ENCODE measurements at regions not wholly inside any gene's neighbourhood (a gene's known extent, or its start where the extent isn't known, plus 50 kb on each side); places are given as distances from the start of the nearest gene placed in this dataset.

- DNase-seq (ENCODE audit: low spot score) = no peak
Measured at GRCh38 chr17:73724341-73724740, 80.1 kb upstream of the SDK2 start.

- DNase-seq (ENCODE audit: low spot score) = no peak
Measured at GRCh38 chr17:73724990-73725389, 80.7 kb upstream of the SDK2 start.

DNA sequence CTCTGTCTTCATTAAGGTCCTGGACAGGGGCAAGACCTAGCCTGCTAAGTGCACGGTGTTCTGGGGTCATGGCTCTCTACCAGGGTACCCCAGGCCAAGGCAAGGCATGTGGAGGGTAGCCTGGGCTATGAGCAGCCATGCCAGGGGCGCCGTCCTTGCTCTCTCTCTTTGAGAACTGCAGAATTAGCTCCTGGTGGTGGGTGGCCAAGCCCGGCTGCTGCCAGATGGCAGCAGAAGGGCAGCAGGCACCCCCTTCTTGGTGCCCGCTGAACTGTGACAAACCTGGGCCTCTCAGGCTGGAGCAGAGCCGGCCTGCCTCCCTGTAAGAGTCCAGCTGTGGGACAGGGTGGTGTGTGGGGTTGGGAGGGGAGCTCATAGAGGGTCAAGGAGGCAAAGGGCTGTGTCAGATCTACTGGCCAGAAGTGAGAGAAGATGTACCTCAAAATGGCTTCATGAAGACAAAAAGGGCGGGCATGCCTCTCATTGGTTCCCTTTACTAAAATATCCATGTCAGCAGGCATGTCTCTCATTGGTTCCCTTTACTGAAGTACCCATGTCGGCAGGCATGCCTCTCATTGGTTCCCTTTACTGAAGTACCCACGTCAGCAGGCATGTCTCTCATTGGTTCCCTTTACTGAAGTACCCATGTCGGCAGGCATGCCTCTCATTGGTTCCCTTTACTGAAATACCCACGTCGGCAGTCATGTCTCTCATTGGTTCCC, 81.7 kb upstream of the SDK2 start:
- DNase-seq (ENCODE audit: low spot score) = no peak

GRCh38 chr17:73727941-73728340, 83.7 kb upstream of the SDK2 start:
- DNase-seq (ENCODE audit: low spot score) = no peak

GRCh38 chr17:73729101-73729500, 84.9 kb upstream of the SDK2 start:
- no peak for DNase-seq (ENCODE audit: low spot score)

- DNase-seq (ENCODE audit: low spot score) = no peak
Measured at GRCh38 chr17:73731733-73732132, 87.5 kb upstream of the SDK2 start.

- DNase-seq (ENCODE audit: low spot score) = no peak
Measured at GRCh38 chr17:73733517-73733916, 89.3 kb upstream of the SDK2 start.

DNA sequence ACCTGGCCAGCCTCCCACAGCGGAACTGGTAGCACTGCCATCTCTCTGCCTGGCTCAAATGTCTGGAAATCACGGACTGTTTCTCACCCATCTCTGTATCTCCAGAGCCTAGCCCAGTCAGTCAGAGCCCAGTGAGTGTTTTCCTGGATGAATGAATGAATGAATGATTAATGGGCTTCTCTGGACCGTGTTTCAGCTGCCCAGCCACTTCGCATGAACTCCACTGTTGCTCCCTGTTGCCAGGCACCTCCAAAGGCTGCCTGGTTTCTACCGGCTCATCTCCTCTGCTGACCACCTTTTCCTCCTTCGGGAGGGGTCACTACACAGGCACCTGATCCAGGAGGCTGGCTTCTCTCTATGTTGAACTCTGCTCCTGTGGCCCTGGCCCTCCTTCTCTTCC, 91.0 kb upstream of the SDK2 start:
- no peak for DNase-seq (ENCODE audit: low spot score)

GRCh38 chr17:73738751-73739575, 94.7 kb upstream of the SDK2 start:
- DNase-seq (ENCODE audit: low spot score) = no peak

DNA sequence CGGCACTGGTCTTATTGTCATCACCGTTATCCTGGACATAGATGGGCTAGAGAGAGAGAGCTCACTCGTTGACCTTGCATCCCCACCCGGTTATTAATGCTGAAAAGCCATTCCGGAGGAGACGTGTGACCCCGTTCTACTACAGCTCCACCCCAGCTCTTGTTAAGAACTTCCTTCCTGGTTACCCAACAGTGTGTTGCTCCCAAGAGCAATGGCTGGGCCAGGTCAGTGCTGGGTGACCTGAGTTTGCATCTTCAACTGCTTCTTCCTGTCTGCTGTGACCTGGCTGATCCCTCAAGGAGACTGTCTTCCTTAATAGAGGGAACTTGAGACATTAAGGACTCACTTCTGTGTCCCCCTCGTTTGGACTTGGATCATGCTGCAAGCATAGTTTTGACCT, 96.1 kb upstream of the SDK2 start:
- no peak for DNase-seq (ENCODE audit: low spot score)

GRCh38 chr17:73742948-73743381, 98.7 kb upstream of the SDK2 start:
- no peak for DNase-seq (ENCODE audit: low spot score)

DNA sequence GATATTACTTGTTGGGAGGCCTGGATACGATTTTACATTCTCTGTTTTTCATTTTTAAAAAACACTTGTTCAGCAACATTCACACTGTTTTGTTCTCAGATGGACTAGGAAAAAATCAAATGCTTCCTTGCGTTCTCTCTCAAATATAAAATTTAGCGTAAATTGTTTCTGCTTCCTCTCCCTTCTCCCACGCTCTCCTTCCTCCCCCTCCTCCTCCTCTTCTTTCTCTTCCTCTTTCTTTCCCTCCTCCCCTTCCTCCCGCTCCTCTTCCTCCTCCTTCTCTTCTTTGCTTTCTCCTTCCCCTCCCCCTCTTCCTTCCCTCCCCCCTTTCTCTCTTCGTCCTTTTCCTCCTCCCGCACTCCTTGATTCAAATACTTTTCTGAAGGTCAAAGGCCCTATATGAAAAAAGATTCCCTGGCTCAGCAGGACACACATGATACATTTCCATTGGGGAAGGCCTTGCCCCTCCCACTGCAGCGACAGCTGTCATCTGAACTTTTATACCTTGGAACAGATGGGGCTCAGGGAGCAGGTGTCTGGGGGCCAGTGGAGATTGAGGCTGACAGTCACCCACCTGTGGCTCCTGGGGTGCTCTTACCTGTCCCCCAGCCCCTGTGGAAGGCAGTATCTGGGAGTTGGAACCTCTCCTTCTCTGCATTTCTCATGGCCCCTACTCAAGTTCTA, 99.4 kb upstream of the SDK2 start:
- no peak for DNase-seq (ENCODE audit: low spot score)

GRCh38 chr17:73744411-73744810, 100.2 kb upstream of the SDK2 start:
- no peak for DNase-seq (ENCODE audit: low spot score)

DNA sequence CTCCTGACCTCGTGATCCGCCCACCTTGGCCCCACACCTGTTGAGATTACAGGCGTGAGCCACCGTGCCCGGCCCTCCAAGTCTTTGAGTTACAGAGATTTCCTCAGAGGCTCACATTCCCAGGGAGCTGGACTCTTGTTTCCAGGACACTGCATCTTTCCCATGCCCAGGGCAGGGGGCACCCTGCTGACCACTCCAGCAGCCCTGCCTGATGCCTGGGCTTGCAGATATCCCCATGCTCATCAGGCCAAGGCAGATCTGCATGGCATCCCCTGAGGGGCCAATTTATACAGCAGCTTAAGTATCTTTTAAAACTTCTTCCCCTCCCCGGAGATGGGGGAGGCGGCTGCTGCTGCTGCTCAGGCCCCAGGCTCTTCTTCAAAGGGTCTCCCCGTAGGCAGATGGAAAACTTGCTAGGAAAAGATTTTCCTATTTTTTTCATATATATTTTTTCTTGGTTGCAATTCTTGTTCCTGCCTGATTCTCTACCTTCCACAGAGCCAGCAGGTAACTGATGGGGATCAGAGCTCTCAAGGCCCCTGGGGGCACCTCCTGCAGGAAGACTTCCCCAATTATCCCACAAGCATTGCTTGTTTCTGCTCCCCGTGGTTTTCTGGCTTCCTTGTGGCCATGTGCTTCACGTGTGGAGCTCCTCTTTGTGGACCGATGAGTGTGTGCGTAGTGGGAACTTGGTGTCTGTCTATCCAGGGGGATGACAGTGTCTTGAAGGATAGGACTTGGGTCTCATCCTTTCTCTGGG, 102.2 kb upstream of the SDK2 start:
- DNase-seq (ENCODE audit: low spot score) = no peak

- no peak for DNase-seq (ENCODE audit: low spot score)
Measured at GRCh38 chr17:73747221-73748002, 103.2 kb upstream of the SDK2 start.

DNA sequence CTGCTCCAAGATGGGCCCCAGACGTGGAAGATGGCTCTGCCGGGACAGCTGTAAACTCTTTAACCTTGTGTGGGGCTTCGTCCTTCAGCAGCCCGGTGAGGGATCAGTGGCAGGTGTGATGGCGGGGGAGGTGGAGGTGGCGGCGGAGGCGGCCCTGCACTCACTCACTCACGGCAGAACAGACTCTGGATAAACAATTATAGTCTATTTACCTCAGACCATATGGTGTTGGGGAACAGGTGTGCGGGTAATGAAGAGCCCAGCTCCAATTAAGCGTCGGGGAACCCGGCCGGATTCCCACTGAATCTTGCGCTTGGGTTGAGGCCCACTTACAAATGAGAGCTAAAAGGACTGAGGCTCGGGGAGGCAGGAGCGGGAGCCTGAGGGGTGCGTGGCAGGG, 104.3 kb upstream of the SDK2 start:
- no peak for DNase-seq (ENCODE audit: low spot score)

DNA sequence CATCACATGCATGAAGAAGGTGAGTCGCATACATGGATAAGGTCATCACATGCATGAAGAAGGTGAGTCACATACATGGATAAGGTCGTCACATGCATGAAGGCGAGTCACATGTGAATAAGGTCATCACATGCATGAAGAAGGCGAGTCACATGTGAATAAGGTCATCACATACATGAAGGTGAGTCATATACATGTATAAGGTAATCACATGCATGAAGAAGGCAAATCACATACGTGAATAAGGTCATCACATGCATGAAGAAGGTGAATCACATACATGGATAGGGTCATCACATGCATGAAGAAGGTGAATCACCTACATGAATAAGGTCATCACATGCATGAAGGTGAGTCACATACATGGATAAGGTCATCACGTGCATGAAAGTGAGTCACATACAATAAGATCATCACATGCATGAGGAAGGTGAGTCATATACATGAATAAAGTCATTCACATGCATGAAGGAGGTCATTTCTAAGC, 105.1 kb upstream of the SDK2 start:
- DNase-seq (ENCODE audit: low spot score) = no peak

GRCh38 chr17:73749928-73750605, 105.8 kb upstream of the SDK2 start:
- DNase-seq (ENCODE audit: low spot score) = no peak

DNA sequence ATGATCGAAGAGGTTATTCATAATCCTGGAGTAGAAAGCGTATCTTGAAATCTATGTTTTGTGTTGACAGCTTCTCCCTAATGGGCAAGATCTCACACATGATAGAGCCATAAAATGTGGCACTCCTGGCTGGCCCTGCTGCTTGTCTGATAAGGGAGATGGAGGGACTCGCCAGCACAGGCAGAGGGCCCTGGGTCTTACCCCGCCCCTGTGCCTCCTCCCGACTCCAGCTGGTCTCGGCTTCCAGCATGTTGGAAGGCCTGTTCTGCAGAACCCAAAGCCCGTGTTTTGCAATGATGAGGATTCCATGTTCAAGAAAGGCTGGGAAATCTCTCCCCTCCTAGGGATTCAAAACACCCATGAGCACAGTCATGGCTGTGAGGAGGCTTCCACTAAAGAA, 106.7 kb upstream of the SDK2 start:
- DNase-seq (ENCODE audit: low spot score) = no peak

GRCh38 chr17:73753751-73754496, 109.7 kb upstream of the SDK2 start:
- DNase-seq (ENCODE audit: low spot score) = no peak
